ENCODE measurements at regions not wholly inside any gene's neighbourhood (a gene's known extent, or its start where the extent isn't known, plus 50 kb on each side); places are given as distances from the start of the nearest gene placed in this dataset.

DNA sequence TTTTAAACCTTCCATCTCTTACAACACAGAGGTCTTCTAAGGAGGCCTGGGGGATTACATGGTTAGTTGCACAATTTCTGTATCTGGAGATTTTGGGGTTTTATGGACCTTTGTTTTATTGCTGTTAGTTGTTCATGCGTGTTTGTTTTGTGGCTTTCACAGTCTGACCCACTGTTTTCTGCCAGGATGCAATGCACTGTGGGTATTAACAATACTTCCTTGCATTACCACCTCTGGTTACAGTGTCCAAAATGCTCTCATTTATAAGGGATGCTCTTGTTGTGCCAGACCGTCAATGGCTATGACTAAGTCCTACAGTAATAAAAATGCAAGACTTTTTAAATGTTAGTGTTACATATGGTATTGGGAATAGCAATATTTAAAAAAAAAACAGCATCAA lies 730.2 kb downstream of the KCTD8 start:
- Mint-ChIP-seq H3K36me3 (no peaks in the 10 kb centered on the region), H3K9me3 (no peaks in the 10 kb centered on the region), H3K27me3 (no peaks in the 10 kb centered on the region), H3K27ac (no peak overlapping the region), H3K4me1 (ENCODE audit: unreplicated experiment) (no peaks in the 10 kb centered on the region), H3K4me3 (no peak overlapping the region)
- TF ChIP-seq, protein P1, sequence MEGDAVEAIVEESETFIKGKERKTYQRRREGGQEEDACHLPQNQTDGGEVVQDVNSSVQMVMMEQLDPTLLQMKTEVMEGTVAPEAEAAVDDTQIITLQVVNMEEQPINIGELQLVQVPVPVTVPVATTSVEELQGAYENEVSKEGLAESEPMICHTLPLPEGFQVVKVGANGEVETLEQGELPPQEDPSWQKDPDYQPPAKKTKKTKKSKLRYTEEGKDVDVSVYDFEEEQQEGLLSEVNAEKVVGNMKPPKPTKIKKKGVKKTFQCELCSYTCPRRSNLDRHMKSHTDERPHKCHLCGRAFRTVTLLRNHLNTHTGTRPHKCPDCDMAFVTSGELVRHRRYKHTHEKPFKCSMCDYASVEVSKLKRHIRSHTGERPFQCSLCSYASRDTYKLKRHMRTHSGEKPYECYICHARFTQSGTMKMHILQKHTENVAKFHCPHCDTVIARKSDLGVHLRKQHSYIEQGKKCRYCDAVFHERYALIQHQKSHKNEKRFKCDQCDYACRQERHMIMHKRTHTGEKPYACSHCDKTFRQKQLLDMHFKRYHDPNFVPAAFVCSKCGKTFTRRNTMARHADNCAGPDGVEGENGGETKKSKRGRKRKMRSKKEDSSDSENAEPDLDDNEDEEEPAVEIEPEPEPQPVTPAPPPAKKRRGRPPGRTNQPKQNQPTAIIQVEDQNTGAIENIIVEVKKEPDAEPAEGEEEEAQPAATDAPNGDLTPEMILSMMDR (conservative IDR thresholded peaks at IDR 0.05), result no peak
- DNase-seq (ENCODE audit: extremely low spot score, unreplicated experiment), result no peak

DNA sequence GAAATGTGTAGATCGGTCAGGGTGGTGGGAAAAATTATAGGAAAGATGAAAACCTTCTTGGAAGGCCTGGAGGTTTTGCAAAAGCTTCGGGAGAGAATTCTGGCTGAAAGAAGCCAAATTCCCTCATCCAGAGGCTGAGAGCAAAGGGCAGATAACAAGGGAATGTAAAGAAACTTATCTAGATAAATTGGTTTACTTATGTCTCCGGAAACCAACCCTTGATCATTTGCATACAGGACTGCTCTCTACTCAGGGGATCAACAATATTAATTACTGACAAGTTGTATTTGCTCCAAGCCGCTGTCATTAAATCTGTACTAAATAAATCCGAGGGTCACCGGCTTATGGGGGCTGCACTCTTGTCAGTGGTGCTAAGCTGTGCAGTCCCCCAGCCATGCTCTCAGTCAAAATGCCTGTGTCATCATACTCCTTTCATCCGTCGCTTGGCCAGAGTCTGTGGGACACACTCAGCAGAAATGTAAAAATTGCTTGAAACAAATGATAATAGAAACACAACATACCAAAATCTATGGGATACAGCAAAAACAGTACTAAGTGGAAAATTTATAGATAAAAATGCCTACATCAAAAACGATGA lies 715.7 kb downstream of the KCTD8 start:
- Mint-ChIP-seq H3K9me3 (peaks cover 4% of the 10 kb centered on the region), H3K4me3 (no peak overlapping the region), H3K36me3 (no peaks in the 10 kb centered on the region), H3K4me1 (ENCODE audit: unreplicated experiment) (no peaks in the 10 kb centered on the region), H3K27me3 (no peaks in the 10 kb centered on the region), H3K27ac (no peak overlapping the region)
- TF ChIP-seq, protein P1 (conservative IDR thresholded peaks at IDR 0.05), result no peak
- DNase-seq (ENCODE audit: extremely low spot score, unreplicated experiment), result no peak

DNA sequence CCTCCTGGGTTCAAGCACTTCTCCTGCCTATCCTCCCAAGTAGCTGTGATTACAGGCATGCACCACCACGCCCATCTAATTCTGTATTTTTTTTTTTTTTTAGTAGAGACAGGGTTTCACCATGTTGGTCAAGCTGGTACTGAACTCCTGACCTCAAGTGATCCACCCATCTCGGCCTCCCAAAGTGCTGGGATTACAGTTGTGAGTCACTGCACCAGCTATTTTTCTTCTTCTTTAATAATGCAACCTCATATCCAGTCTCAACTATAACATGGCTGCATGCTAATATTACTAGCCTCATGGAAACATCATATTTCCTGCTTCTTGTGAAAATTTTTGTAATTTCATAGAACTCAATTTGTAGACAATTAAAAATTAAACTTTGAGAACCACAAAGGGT lies 706.5 kb downstream of the KCTD8 start:
- H3K4me1 Mint-ChIP-seq (ENCODE audit: unreplicated experiment), result no peaks in the 10 kb centered on the region
- no peaks in the 10 kb centered on the region for H3K9me3 Mint-ChIP-seq
- TF ChIP-seq, protein P1 (conservative IDR thresholded peaks at IDR 0.05), result no peak
- H3K4me3 Mint-ChIP-seq, result no peak overlapping the region
- no peak overlapping the region for H3K27ac Mint-ChIP-seq
- H3K36me3 Mint-ChIP-seq, result no peaks in the 10 kb centered on the region
- no peaks in the 10 kb centered on the region for H3K27me3 Mint-ChIP-seq
- DNase-seq (ENCODE audit: extremely low spot score, unreplicated experiment), result no peak

DNA sequence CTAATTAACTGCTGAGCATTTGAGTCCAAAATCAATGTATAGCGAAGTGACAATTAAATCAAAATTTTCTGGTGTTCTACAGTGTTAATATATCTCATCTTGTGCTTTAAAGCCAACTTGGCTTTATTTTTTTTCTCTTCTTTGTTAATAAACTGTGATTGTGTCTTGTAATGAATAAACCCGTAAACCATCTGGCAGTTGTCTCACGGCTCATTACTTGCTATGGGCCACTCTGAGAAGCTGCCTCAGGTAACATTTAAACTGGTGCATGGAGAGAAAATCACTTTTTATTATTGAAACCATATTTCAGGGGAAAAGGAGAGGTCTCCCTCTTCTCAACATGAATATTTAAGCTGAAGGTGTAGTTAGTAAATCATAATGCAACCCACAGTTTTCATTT lies 694.0 kb downstream of the KCTD8 start:
- H3K9me3 Mint-ChIP-seq, result no peaks in the 10 kb centered on the region
- H3K4me3 Mint-ChIP-seq, result no peak overlapping the region
- TF ChIP-seq, protein P1 (conservative IDR thresholded peaks at IDR 0.05), result no peak
- H3K27me3 Mint-ChIP-seq, result peaks cover 3% of the 10 kb centered on the region
- H3K4me1 Mint-ChIP-seq (ENCODE audit: unreplicated experiment), result no peaks in the 10 kb centered on the region
- no peak overlapping the region for H3K27ac Mint-ChIP-seq
- no peaks in the 10 kb centered on the region for H3K36me3 Mint-ChIP-seq
- DNase-seq (ENCODE audit: extremely low spot score, unreplicated experiment), result no peak

DNA sequence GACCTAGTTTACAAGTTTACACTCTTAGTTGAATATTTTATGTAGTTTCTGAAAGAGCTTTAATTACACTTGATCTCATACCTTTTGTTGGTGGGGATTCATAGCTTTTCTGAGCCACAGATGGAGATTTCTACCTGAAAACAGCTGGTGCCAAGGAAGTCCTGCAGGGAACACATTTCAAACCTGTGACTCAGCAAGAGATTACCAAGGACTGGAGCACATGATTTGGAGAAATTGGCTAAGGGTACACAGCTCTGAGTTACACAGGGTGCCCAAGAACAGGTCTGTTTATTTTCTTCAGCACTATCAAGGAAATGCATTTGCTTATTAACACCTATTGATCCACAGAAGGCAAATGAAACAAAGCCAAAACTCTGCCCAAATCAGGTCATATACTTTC lies 691.5 kb downstream of the KCTD8 start:
- Mint-ChIP-seq H3K27me3 (peaks cover 3% of the 10 kb centered on the region), H3K9me3 (no peaks in the 10 kb centered on the region), H3K4me1 (ENCODE audit: unreplicated experiment) (no peaks in the 10 kb centered on the region), H3K36me3 (no peaks in the 10 kb centered on the region), H3K4me3 (no peak overlapping the region), H3K27ac (no peak overlapping the region)
- TF ChIP-seq, protein P1 (conservative IDR thresholded peaks at IDR 0.05), result no peak
- DNase-seq (ENCODE audit: extremely low spot score, unreplicated experiment), result no peak

DNA sequence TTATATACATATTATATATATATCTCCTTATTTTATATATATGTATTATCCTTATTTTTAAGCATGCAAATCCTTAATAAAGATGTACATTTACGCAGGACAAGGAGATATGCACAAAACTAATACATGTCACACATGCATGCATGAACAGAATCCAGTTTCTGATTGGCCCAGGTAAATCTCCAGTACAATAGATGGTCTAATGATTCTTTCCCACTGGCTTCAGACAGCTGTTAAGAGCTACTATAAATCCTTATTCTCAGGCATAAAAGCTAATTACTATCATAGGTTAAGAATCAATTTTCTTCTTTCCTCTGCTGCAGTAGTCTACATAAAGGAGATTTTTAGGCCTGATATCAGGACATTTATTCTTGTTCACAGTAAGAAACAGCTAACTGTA lies 689.8 kb downstream of the KCTD8 start:
- no peak overlapping the region for H3K4me3 Mint-ChIP-seq
- no peaks in the 10 kb centered on the region for H3K36me3 Mint-ChIP-seq
- no peaks in the 10 kb centered on the region for H3K4me1 Mint-ChIP-seq (ENCODE audit: unreplicated experiment)
- TF ChIP-seq, protein P1 (conservative IDR thresholded peaks at IDR 0.05), result no peak
- no peaks in the 10 kb centered on the region for H3K9me3 Mint-ChIP-seq
- DNase-seq (ENCODE audit: extremely low spot score, unreplicated experiment), result no peak
- no peak overlapping the region for H3K27ac Mint-ChIP-seq
- H3K27me3 Mint-ChIP-seq, result no peaks in the 10 kb centered on the region
